SU-DHL-6 (cell line): ENCODE measurements at regions not wholly inside any gene's neighbourhood (a gene's known extent, or its start where the extent isn't known, plus 50 kb on each side); places are given as distances from the start of the nearest gene placed in this dataset.

Experiments
- H2AFZ ChIP-seq: fragments of 200-600 bp; sonication (generic); 2 replicates; pipeline ENCODE4 v1.6.1; 2014; ENCODE audit warnings: low read depth, mild to moderate bottlenecking, moderate library complexity, mixed read lengths, antibody characterized with exemption, low read length; ENCODE audit not compliant: severe bottlenecking
- H3F3A ChIP-seq: fragments of 200-600 bp; shearing (Covaris generic); 2 replicates; pipeline ENCODE4 v1.6.0; 2016; ENCODE audit warnings: antibody characterized with exemption, mild to moderate bottlenecking; ENCODE audit not compliant: insufficient read depth
- H3K27ac ChIP-seq: fragments of 200-600 bp; sonication (generic); 2 replicates; pipeline ENCODE4 v1.5.1; 2016; ENCODE audit warnings: low read depth, mild to moderate bottlenecking, low read length, moderate library complexity, mixed read lengths
- H3K27me3 ChIP-seq: fragments of 200-600 bp; sonication (generic), shearing (Covaris generic); 2 replicates; pipeline ENCODE4 v1.6.0; 2014; ENCODE audit warnings: mild to moderate bottlenecking, low read length
- H3K36me3 ChIP-seq: fragments of 200-600 bp; sonication (generic); 2 replicates; pipeline ENCODE4 v1.6.1; 2014; ENCODE audit warnings: mild to moderate bottlenecking, low read length, mixed read lengths
- H3K4me2 ChIP-seq: fragments of 300-600, 200-600 bp; shearing (Covaris generic), sonication (generic); 2 replicates; pipeline ENCODE4 v1.6.0; 2014; ENCODE audit warnings: low read length, low read depth, mild to moderate bottlenecking; ENCODE audit not compliant: poor library complexity, severe bottlenecking
- H3K4me3 ChIP-seq: fragments of 200-600 bp; sonication (generic); 2 replicates; pipeline ENCODE4 v1.5.1; 2014; ENCODE audit warnings: antibody characterized with exemption, low read length, mild to moderate bottlenecking, mixed read lengths; ENCODE audit not compliant: insufficient read depth, poor library complexity, severe bottlenecking
- H3K79me2 ChIP-seq: fragments of 200-600 bp; sonication (generic); 2 replicates; pipeline ENCODE4 v1.6.1; 2014; ENCODE audit warnings: mild to moderate bottlenecking, low read length, moderate library complexity; ENCODE audit not compliant: insufficient read depth
- H3K9ac ChIP-seq: fragments of 200-600 bp; sonication (generic); 2 replicates; pipeline ENCODE4 v1.7.0; 2014; ENCODE audit warnings: mild to moderate bottlenecking, low read length
- H3K9me2 ChIP-seq: fragments of 200-600 bp; sonication (generic); replicated peaks from 2 replicates; pipeline ENCODE4 v1.6.1; 2014; ENCODE audit warnings: low read length; ENCODE audit not compliant: insufficient read depth
- H3K9me3 ChIP-seq: fragments of 200-600 bp; sonication (generic); 2 replicates; pipeline ENCODE4 v1.6.1; 2014; ENCODE audit warnings: low read length, mixed read lengths; ENCODE audit not compliant: insufficient read depth
- H4K20me1 ChIP-seq: fragments of 200-600 bp; sonication (generic); 2 replicates; pipeline ENCODE4 v1.6.1; 2014; ENCODE audit warnings: low read depth, mild to moderate bottlenecking, antibody characterized with exemption, low read length, moderate library complexity, mixed read lengths
- EZH2phosphoT487 ChIP-seq: fragments of 200-600 bp; sonication (generic), shearing (Covaris generic); conservative IDR thresholded peaks from 2 replicates; pipeline ENCODE4 v1.6.1; 2018; ENCODE audit warnings: mild to moderate bottlenecking, antibody characterized with exemption, low read length, moderate library complexity, mixed read lengths
- TF ChIP-seq, protein P1 (sequence below): fragments of 200-600 bp; sonication (generic); IDR thresholded peaks from one replicate; pipeline ENCODE4 v1.5.1; 2017; ENCODE audit warnings: antibody characterized with exemption, mild to moderate bottlenecking, low read length, moderate library complexity; ENCODE audit not compliant: insufficient read depth, poor library complexity, severe bottlenecking

DNA sequence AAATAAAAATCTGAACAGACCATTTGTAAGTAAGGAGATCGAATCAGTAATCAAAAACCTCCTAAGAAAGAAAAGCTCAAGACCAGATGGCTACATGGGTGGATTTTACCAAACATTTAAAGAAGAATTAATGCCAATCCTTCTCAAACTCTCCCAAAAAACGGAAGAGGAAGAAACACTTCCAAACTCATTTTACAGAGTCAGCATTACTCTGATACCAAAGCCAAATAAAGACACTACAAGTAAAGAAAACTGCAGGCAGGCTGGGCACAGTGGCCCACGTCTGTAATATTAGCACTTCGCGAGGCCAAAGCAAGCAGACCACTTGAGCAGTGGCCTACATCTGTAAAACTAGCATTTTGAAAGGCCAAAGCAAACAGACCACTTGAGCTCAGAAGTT lies 159.8 kb downstream of the DPY19L2 start:
- H3K9ac ChIP-seq = no peak overlapping the region
- H3K4me3 ChIP-seq = no peak overlapping the region
- H3K27me3 ChIP-seq = no peaks in the 10 kb centered on the region
- TF ChIP-seq, protein P1, sequence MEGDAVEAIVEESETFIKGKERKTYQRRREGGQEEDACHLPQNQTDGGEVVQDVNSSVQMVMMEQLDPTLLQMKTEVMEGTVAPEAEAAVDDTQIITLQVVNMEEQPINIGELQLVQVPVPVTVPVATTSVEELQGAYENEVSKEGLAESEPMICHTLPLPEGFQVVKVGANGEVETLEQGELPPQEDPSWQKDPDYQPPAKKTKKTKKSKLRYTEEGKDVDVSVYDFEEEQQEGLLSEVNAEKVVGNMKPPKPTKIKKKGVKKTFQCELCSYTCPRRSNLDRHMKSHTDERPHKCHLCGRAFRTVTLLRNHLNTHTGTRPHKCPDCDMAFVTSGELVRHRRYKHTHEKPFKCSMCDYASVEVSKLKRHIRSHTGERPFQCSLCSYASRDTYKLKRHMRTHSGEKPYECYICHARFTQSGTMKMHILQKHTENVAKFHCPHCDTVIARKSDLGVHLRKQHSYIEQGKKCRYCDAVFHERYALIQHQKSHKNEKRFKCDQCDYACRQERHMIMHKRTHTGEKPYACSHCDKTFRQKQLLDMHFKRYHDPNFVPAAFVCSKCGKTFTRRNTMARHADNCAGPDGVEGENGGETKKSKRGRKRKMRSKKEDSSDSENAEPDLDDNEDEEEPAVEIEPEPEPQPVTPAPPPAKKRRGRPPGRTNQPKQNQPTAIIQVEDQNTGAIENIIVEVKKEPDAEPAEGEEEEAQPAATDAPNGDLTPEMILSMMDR = no peak
- no peak for TF ChIP-seq EZH2phosphoT487
- H3K79me2 ChIP-seq = no peaks in the 10 kb centered on the region
- H4K20me1 ChIP-seq = no peaks in the 10 kb centered on the region
- H3K36me3 ChIP-seq = no peaks in the 10 kb centered on the region; the same call in 1 of the 2 replicates
- H3K27ac ChIP-seq = no peak overlapping the region
- H2AFZ ChIP-seq = no peak overlapping the region
- no peak overlapping the region for H3K4me2 ChIP-seq
- H3K9me3 ChIP-seq = no peaks in the 10 kb centered on the region
- no peaks in the 10 kb centered on the region for H3F3A ChIP-seq
- H3K9me2 ChIP-seq = no peaks in the 10 kb centered on the region

GRCh38 chr12:63499567-63499966 lies 168.7 kb downstream of the DPY19L2 start:
- H3K9me2 ChIP-seq = no peaks in the 10 kb centered on the region
- no peak overlapping the region for H2AFZ ChIP-seq
- H3K27ac ChIP-seq = no peak overlapping the region
- no peak overlapping the region for H3K4me3 ChIP-seq
- H3K36me3 ChIP-seq = no peaks in the 10 kb centered on the region
- no peak overlapping the region for H3K9ac ChIP-seq
- H3K9me3 ChIP-seq = no peaks in the 10 kb centered on the region
- H3K4me2 ChIP-seq = no peak overlapping the region
- no peaks in the 10 kb centered on the region for H4K20me1 ChIP-seq
- H3K79me2 ChIP-seq = no peaks in the 10 kb centered on the region
- H3F3A ChIP-seq = no peaks in the 10 kb centered on the region
- H3K27me3 ChIP-seq = no peaks in the 10 kb centered on the region
- no peak for TF ChIP-seq EZH2phosphoT487
- TF ChIP-seq, protein P1 = no peak

- no peaks in the 10 kb centered on the region for H3K27me3 ChIP-seq
Measured at GRCh38 chr12:63498239-63498638, 170.1 kb downstream of the DPY19L2 start.

More at GRCh38 chr12:63498239-63498638, 170.1 kb downstream of the DPY19L2 start:
- H3K9me2 ChIP-seq = no peaks in the 10 kb centered on the region
- H4K20me1 ChIP-seq = no peaks in the 10 kb centered on the region
- H3F3A ChIP-seq = no peaks in the 10 kb centered on the region
- H3K79me2 ChIP-seq = no peaks in the 10 kb centered on the region
- H3K27ac ChIP-seq = no peak overlapping the region
- TF ChIP-seq, protein P1 = no peak
- TF ChIP-seq EZH2phosphoT487 = no peak
- no peak overlapping the region for H3K4me3 ChIP-seq
- H3K9ac ChIP-seq = no peak overlapping the region
- no peak overlapping the region for H3K4me2 ChIP-seq
- no peaks in the 10 kb centered on the region for H3K36me3 ChIP-seq
- H2AFZ ChIP-seq = no peak overlapping the region
- no peaks in the 10 kb centered on the region for H3K9me3 ChIP-seq
